A673 (cell line): ENCODE measurements at regions not wholly inside any gene's neighbourhood (a gene's known extent, or its start where the extent isn't known, plus 50 kb on each side); places are given as distances from the start of the nearest gene placed in this dataset.

Source experiments
- EZH2 ChIP-seq: fragments of 200-600 bp; sonication (generic); IDR thresholded peaks from 2 replicates; pipeline ENCODE4 v1.6.1; 2017; ENCODE audit warnings: borderline replicate concordance, low read depth, mild to moderate bottlenecking, mixed read lengths, antibody characterized with exemption, low read length; ENCODE audit not compliant: poor library complexity, severe bottlenecking
- TF ChIP-seq, protein P1 (sequence below): fragments of 300-800, 200-600 bp; sonication (generic); conservative IDR thresholded peaks from 2 replicates; pipeline ENCODE4 v1.5.1; 2017; ENCODE audit warnings: low read depth, mild to moderate bottlenecking, antibody characterized with exemption, low read length, moderate library complexity, mixed read lengths

DNA sequence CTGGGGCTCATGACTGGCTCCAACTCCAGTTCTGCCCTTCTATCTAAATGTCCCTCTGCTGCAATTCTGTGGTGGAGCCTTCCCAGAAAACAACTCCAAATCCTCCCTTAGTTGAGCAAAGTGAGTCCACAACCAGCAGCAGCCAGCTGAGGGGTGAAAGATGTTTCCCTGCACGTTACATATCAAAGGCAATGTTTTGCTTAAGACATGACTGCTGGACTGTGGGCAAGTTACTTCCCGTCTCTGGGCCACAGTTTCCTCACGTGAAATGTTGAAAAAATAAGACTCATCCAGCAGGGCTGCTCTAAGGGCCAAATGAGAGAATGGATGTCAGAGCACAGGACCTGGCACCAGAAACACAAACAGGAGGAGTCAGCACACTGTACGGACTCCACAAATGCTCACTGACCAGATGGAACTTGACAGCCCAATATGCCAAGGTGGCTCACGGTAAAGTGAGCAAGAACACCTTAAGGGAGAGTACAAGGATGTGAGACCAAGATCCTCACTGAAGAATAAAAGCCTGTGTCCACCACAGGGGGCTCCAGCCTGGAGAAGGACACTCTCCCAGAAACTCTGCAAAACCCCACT lies 138.4 kb upstream of the ABCA1 start:
- TF ChIP-seq EZH2, result no peak
- TF ChIP-seq, protein P1, sequence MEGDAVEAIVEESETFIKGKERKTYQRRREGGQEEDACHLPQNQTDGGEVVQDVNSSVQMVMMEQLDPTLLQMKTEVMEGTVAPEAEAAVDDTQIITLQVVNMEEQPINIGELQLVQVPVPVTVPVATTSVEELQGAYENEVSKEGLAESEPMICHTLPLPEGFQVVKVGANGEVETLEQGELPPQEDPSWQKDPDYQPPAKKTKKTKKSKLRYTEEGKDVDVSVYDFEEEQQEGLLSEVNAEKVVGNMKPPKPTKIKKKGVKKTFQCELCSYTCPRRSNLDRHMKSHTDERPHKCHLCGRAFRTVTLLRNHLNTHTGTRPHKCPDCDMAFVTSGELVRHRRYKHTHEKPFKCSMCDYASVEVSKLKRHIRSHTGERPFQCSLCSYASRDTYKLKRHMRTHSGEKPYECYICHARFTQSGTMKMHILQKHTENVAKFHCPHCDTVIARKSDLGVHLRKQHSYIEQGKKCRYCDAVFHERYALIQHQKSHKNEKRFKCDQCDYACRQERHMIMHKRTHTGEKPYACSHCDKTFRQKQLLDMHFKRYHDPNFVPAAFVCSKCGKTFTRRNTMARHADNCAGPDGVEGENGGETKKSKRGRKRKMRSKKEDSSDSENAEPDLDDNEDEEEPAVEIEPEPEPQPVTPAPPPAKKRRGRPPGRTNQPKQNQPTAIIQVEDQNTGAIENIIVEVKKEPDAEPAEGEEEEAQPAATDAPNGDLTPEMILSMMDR, result no peak
